Prostate gland (tissue), 2 donors: ENCODE measurements at regions not wholly inside any gene's neighbourhood (a gene's known extent, or its start where the extent isn't known, plus 50 kb on each side); places are given as distances from the start of the nearest gene placed in this dataset.

ENCODE experiments used
- DNase-seq: peaks from one replicate; pipeline ENCODE4 v3.0.0-alpha.2; 2019; ENCODE audit warnings: low spot score
- H3K27ac ChIP-seq, 2 donors: fragments of 200-600 bp; sonication (generic); 2 replicates each; pipeline ENCODE4 v1.5.1; 2017 to 2019
- H3K27me3 ChIP-seq: fragments of 200-600 bp; sonication (generic); replicated peaks from 2 replicates; pipeline ENCODE4 v1.5.1; 2019; ENCODE audit not compliant: insufficient read depth
- H3K36me3 ChIP-seq, 2 donors: fragments of 200-600 bp; sonication (generic); 1 replicate in 1 of 2; 2 replicates in 1 of 2; pipeline versions ENCODE4 v1.5.1 to v1.8.1; 2017 to 2019
- H3K4me1 ChIP-seq: fragments of 200-600 bp; sonication (generic); replicated peaks from 2 replicates; pipeline ENCODE4 v1.5.1; 2019
- H3K4me3 ChIP-seq, 2 donors: fragments of 200-600 bp; sonication (generic); 2 replicates each; pipeline ENCODE4 v1.5.1; 2017 to 2019
- H3K9me3 ChIP-seq: fragments of 200-600 bp; sonication (generic); 2 replicates; pipeline ENCODE4 v1.5.1; 2017
- CTCF ChIP-seq, 4 experiments: fragments of 200-600 bp in 2 of 4; fragments of 450-650 bp in 2 of 4; sonication (generic) in 2 of 4; IDR thresholded peaks; 1 replicate in 3 of 4; 2 replicates in 1 of 4; pipeline ENCODE4 v1.5.1; 2016 to 2019; ENCODE audit warnings: antibody characterized with exemption in 4 of 4, mild to moderate bottlenecking in 2 of 4, moderate library complexity in 2 of 4
- POLR2A ChIP-seq: fragments of 450-650 bp; IDR thresholded peaks from one replicate; pipeline ENCODE4 v1.6.1; 2016; ENCODE audit warnings: antibody characterized with exemption, mild to moderate bottlenecking
- POLR2AphosphoS5 ChIP-seq: sonication (generic); formaldehyde crosslinking; IDR thresholded peaks from one replicate; pipeline ENCODE4 v1.6.1; 2017; ENCODE audit warnings: antibody characterized with exemption
- WGBS: methylation state at CpG from one replicate; pipeline ENCODE4 v1.1.5; 2018; 5-methylcytosine and 5-hydroxymethylcytosine counted together
- intact Hi-C: fragments of 100-400 bp; cut with DNase I; formaldehyde crosslinking; loops from one replicate; pipeline ENCODE4 v1.14.2; 2022

- intact Hi-C loops, result no loop called here
- Histone ChIP-seq H3K27me3 (no peaks in the 10 kb centered on the region), H3K9me3 (no peaks in the 10 kb centered on the region), H3K4me1 (no peaks in the 10 kb centered on the region), H3K4me3 (no peak overlapping the region), H3K27ac (no peak overlapping the region), H3K36me3 (no peaks in the 10 kb centered on the region)
- no peak for TF ChIP-seq POLR2AphosphoS5
- no peak for TF ChIP-seq POLR2A
- TF ChIP-seq CTCF (IDR thresholded peaks at IDR 0.05), result no peak
- 80% methylated on average over 4 of the region's 4 CpGs for WGBS
- DNase-seq, result no peak
These were observed 288.3 kb downstream of the ENC1 start for GRCh38 chr5:74352256-74352655.

- intact Hi-C loops, result no loop called here
- H3K4me3 ChIP-seq, result no peak overlapping the region
- no peaks in the 10 kb centered on the region for H3K36me3 ChIP-seq
- H3K4me1 ChIP-seq, result no peaks in the 10 kb centered on the region
- TF ChIP-seq CTCF (IDR thresholded peaks at IDR 0.05), result no peak
- no peak for TF ChIP-seq POLR2A
- H3K9me3 ChIP-seq, result no peaks in the 10 kb centered on the region
- no peak for DNase-seq
- 61% methylated on average over 5 of the region's 5 CpGs for WGBS
- H3K27ac ChIP-seq, result no peak overlapping the region
- H3K27me3 ChIP-seq, result no peaks in the 10 kb centered on the region
These were observed 297.4 kb downstream of the ENC1 start for GRCh38 chr5:74342948-74343682.

GRCh38 chr5:74342182-74342581, 298.3 kb downstream of the ENC1 start:
- Histone ChIP-seq H3K27me3 (no peaks in the 10 kb centered on the region), H3K4me3 (no peak overlapping the region), H3K9me3 (no peaks in the 10 kb centered on the region), H3K4me1 (no peaks in the 10 kb centered on the region), H3K27ac (no peak overlapping the region), H3K36me3 (no peaks in the 10 kb centered on the region)
- DNase-seq, result no peak
- intact Hi-C loops, result no loop called here
- TF ChIP-seq POLR2A (no peak), CTCF (IDR thresholded peaks at IDR 0.05) (no peak), POLR2AphosphoS5 (no peak)
- WGBS, result 39% methylated on average over 2 of the region's 2 CpGs

DNA sequence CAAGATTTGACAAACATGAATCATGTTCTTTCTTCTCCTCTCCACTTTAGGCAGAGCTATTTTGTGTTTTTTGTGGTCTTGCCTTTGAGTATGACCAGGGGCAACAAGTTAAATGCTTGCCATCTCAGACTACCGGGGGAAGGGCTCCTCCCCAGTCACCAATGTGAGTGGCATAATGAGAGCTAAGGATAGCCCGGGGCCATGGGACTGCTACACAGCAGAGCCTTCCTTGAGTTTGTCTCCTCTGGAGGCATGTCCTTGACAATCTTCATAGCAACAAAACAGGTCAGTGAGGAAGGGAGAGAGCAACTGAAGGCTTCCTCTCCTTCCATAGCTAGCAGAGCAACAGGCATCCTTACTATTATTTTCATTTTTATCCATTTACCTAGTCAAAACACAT, 299.3 kb downstream of the ENC1 start:
- 51% methylated on average over 2 of the region's 2 CpGs for WGBS
- DNase-seq, result no peak
- Histone ChIP-seq H3K36me3 (no peaks in the 10 kb centered on the region), H3K4me1 (no peaks in the 10 kb centered on the region), H3K27ac (no peak overlapping the region), H3K4me3 (no peak overlapping the region), H3K9me3 (no peaks in the 10 kb centered on the region), H3K27me3 (no peaks in the 10 kb centered on the region)
- intact Hi-C loops, result no loop called here
- TF ChIP-seq CTCF (IDR thresholded peaks at IDR 0.05), result no peak
- no peak for TF ChIP-seq POLR2AphosphoS5
- TF ChIP-seq POLR2A, result no peak

GRCh38 chr5:74340476-74340875, 300.1 kb downstream of the ENC1 start:
- WGBS, result 86% methylated on average over 5 of the region's 5 CpGs
- intact Hi-C loops, result no loop called here
- H3K27me3 ChIP-seq, result no peaks in the 10 kb centered on the region

More at GRCh38 chr5:74340476-74340875, 300.1 kb downstream of the ENC1 start:
- no peaks in the 10 kb centered on the region for H3K4me1 ChIP-seq
- no peaks in the 10 kb centered on the region for H3K36me3 ChIP-seq
- no peak overlapping the region for H3K27ac ChIP-seq
- no peak for TF ChIP-seq POLR2AphosphoS5
- TF ChIP-seq CTCF (IDR thresholded peaks at IDR 0.05), result no peak
- no peak for TF ChIP-seq POLR2A
- no peak for DNase-seq
- H3K4me3 ChIP-seq, result no peak overlapping the region
- no peaks in the 10 kb centered on the region for H3K9me3 ChIP-seq
